Hepatocyte (in vitro differentiated cells): ENCODE measurements at regions not wholly inside any gene's neighbourhood (a gene's known extent, or its start where the extent isn't known, plus 50 kb on each side); places are given as distances from the start of the nearest gene placed in this dataset.
"Not testable (repeated sequence)": the region's sequence is repeated elsewhere in the genome, so short reads cannot be mapped to it uniquely, and the experiment has no call there.

Experiments used
- DNase-seq: peaks from one replicate; pipeline ENCODE4 v3.0.0-alpha.2; 2016; ENCODE audit warnings: low spot score
- H2AFZ ChIP-seq: fragments of 200-600 bp; sonication (generic); 2 replicates; pipeline ENCODE4 v1.6.0; 2016; ENCODE audit warnings: antibody characterized with exemption, mild to moderate bottlenecking
- H3K27ac ChIP-seq: fragments of 200-600 bp; sonication (generic); 2 replicates; pipeline ENCODE4 v1.5.1; 2016; ENCODE audit warnings: mild to moderate bottlenecking
- H3K27me3 ChIP-seq: fragments of 200-600 bp; sonication (generic); 2 replicates; pipeline ENCODE4 v1.6.1; 2016
- H3K36me3 ChIP-seq: fragments of 200-600 bp; sonication (generic); replicated peaks from 2 replicates; pipeline ENCODE4 v1.5.1; 2016; ENCODE audit warnings: low read depth; ENCODE audit not compliant: insufficient read depth
- H3K4me1 ChIP-seq: fragments of 200-600 bp; sonication (generic); 2 replicates; pipeline ENCODE4 v1.5.1; 2016; ENCODE audit warnings: mild to moderate bottlenecking, moderate library complexity; ENCODE audit not compliant: insufficient read depth
- H3K4me2 ChIP-seq: fragments of 200-600 bp; sonication (generic); 2 replicates; pipeline ENCODE4 v1.6.0; 2016
- H3K4me3 ChIP-seq: fragments of 200-600 bp; sonication (generic); 2 replicates; pipeline ENCODE4 v1.5.1; 2016; ENCODE audit warnings: mild to moderate bottlenecking
- H3K79me2 ChIP-seq: fragments of 200-600 bp; sonication (generic); 2 replicates; pipeline ENCODE4 v1.6.0; 2017; ENCODE audit warnings: mild to moderate bottlenecking
- H3K9me2 ChIP-seq: fragments of 200-600 bp; sonication (generic); replicated peaks from 2 replicates; pipeline ENCODE4 v1.6.0; 2017; ENCODE audit warnings: mild to moderate bottlenecking; ENCODE audit not compliant: insufficient read depth
- H3K9me3 ChIP-seq: fragments of 200-600 bp; sonication (generic); 2 replicates; pipeline ENCODE4 v1.5.1; 2016; ENCODE audit warnings: low read depth, mild to moderate bottlenecking
- H4K20me1 ChIP-seq: fragments of 200-600 bp; sonication (generic); 2 replicates; pipeline ENCODE4 v1.6.0; 2016; ENCODE audit warnings: mild to moderate bottlenecking; ENCODE audit not compliant: insufficient read depth, poor library complexity, severe bottlenecking
- EZH2 ChIP-seq: fragments of 200-600 bp; sonication (generic); IDR thresholded peaks from 2 replicates; pipeline ENCODE4 v1.6.1; 2016; ENCODE audit warnings: antibody characterized with exemption, mild to moderate bottlenecking, borderline replicate concordance
- EZH2phosphoT487 ChIP-seq: fragments of 200-600 bp; sonication (generic); IDR thresholded peaks from one replicate; pipeline ENCODE4 v1.6.1; 2018; ENCODE audit warnings: antibody characterized with exemption, mild to moderate bottlenecking, low read depth, moderate library complexity; ENCODE audit not compliant: unreplicated experiment, severe bottlenecking
- WGBS: methylation state at CpG from one replicate; pipeline ENCODE4 v1.1.6; 2016; ENCODE audit warnings: low lambda C conversion rate; ENCODE audit errors: missing lambda C conversion rate; 5-methylcytosine and 5-hydroxymethylcytosine counted together
- TF ChIP-seq, protein P1 (sequence below): fragments of 200-600 bp; sonication (generic); IDR thresholded peaks from 2 replicates; pipeline ENCODE4 v1.5.1; 2016; ENCODE audit warnings: antibody characterized with exemption, mild to moderate bottlenecking; ENCODE audit not compliant: poor library complexity

DNA sequence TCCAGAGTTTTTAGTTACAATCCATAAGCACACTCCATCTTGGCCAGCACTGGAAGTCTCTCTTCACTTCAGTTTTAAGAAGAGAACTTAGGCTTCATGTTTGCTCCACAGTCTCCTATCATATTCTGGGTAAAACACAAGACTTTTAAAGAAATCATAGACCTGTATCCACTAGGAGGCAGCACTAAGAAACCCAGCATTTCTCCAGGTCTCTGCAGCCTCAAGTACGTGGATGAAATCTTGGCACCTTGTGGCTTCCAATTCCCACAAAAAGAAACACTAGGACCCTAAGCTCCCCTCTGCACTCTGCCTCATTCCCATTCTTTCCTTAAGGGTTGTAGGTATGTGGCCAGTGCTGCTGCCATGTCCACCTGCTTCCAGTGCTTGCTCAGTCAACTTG lies 367.3 kb upstream of the CASK start:
- Histone ChIP-seq H4K20me1 (no peaks in the 10 kb centered on the region), H3K4me3 (no peak overlapping the region), H3K79me2 (no peaks in the 10 kb centered on the region), H3K9me3 (no peaks in the 10 kb centered on the region), H3K36me3 (no peaks in the 10 kb centered on the region), H3K27ac (no peak overlapping the region), H3K4me2 (no peak overlapping the region), H3K9me2 (no peaks in the 10 kb centered on the region), H3K27me3 (no peaks in the 10 kb centered on the region), H2AFZ (no peak overlapping the region), H3K4me1 (no peaks in the 10 kb centered on the region)
- no peak for TF ChIP-seq EZH2
- TF ChIP-seq EZH2phosphoT487: no peak
- TF ChIP-seq, protein P1, sequence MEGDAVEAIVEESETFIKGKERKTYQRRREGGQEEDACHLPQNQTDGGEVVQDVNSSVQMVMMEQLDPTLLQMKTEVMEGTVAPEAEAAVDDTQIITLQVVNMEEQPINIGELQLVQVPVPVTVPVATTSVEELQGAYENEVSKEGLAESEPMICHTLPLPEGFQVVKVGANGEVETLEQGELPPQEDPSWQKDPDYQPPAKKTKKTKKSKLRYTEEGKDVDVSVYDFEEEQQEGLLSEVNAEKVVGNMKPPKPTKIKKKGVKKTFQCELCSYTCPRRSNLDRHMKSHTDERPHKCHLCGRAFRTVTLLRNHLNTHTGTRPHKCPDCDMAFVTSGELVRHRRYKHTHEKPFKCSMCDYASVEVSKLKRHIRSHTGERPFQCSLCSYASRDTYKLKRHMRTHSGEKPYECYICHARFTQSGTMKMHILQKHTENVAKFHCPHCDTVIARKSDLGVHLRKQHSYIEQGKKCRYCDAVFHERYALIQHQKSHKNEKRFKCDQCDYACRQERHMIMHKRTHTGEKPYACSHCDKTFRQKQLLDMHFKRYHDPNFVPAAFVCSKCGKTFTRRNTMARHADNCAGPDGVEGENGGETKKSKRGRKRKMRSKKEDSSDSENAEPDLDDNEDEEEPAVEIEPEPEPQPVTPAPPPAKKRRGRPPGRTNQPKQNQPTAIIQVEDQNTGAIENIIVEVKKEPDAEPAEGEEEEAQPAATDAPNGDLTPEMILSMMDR: peak; percentile 14
- DNase-seq: no peak
- 44% methylated on average over 1 of the region's 1 CpG for WGBS

DNA sequence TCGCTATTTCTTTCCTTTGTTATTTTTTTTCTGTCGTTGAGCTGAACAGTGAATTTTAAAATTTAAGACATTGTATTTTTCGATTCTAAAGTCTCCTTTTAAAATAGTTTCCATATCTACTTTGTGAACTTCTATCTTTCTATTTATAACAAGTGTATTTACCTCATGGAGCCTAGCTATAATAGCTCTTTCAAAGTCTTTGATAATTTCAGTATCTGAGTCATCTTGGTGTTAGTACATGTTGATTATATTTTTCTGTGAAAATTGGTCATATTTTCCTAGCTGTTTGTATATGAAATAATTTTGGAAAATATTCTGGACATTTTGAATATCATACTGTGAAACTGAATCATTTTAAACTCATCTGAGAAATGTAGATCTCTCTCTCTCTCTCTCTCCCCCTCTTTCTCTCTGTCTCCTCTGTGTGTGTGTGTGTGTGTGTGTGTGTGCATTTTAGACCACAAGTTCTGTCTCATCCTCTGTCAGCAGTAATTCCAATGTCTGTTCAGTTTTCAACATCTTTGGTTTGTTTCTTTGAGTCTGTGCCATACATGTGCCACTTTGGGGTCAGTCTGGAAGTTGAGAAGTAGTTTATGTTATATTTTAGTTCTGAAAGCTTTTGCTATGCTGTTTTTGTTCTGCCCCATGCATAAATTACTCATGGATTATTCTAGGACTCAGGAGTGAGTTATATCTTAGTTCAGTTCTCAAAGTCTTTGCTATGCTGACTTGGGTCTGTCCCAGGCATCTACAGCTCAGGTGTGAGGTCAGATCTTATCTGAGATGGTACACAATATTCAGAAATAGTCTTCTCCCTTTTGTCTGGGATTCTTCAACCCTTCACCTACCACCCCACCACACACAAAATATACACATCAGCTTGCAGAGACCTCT lies 366.4 kb upstream of the CASK start:
- 75% methylated on average over 3 of the region's 3 CpGs for WGBS
- Histone ChIP-seq H2AFZ (no peak overlapping the region), H3K27me3 (no peaks in the 10 kb centered on the region), H3K36me3 (no peaks in the 10 kb centered on the region), H3K4me1 (no peaks in the 10 kb centered on the region), H4K20me1 (no peaks in the 10 kb centered on the region), H3K4me3 (no peak overlapping the region), H3K9me2 (no peaks in the 10 kb centered on the region), H3K79me2 (no peaks in the 10 kb centered on the region), H3K27ac (no peak overlapping the region), H3K4me2 (no peak overlapping the region), H3K9me3 (no peaks in the 10 kb centered on the region)
- no peak for DNase-seq
- TF ChIP-seq EZH2: no peak
- TF ChIP-seq EZH2phosphoT487: no peak
- TF ChIP-seq, protein P1: no peak

DNA sequence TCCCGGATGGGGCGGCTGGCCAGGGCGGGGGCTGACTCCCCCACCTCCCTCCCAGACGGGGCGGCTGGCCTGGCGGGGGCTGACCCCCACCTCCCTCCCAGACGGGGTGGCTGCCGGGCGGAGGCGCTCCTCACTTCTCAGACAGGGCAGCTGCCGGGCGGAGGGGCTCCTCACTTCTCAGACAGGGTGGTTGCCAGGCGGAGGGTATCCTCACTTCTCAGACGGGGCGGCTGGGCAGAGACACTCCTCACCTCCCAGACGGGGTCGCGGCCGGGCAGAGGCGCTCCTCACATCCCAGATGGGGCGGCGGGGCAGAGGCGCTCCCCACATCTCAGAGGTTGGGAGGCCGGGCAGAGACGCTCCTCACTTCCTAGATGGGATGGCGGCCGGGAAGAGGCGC lies 362.3 kb upstream of the CASK start:
- H3K9me3 ChIP-seq, H3K36me3 ChIP-seq, H3K27ac ChIP-seq, H4K20me1 ChIP-seq, H3K4me2 ChIP-seq, H3K9me2 ChIP-seq, H3K27me3 ChIP-seq, H2AFZ ChIP-seq, H3K4me3 ChIP-seq, DNase-seq, H3K79me2 ChIP-seq, H3K4me1 ChIP-seq: not testable (repeated sequence)
- WGBS: 97% methylated on average over 14 of the region's 28 CpGs

DNA sequence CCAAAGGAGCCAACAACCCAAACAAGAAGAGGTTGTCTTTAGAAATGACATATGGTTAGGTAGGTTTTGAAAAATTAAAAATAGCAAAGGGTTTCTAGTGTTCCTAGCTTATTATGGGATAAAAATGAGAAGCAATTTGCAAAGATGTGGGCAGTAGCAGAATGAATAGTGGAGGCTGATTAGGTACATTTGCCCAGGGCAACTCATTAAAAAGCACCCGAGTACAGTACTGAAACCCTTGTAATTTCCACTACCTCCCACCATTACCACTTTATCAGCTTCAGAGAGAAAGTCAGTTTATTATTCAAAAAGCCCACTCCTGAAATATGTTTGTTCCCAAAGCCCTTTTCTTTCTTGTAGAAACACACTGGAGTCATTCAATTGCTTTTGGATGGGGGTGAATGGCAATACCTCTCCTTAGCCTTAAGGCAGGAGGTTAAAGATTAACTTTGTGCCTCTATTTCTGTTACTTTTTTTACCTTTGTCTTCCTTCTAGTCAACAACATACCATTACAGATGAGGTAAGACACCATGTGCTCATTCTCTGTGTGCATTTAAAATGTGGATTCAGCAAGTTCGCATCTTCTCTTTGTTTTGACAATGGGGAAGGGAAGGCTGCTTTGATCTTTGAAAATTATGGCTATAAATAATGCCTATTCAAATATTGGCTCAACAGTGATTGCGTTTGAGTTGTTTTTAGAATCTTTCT lies 353.8 kb upstream of the CASK start:
- no peaks in the 10 kb centered on the region for H3K79me2 ChIP-seq
- H3K4me3 ChIP-seq: no peak overlapping the region
- TF ChIP-seq, protein P1: no peak
- TF ChIP-seq EZH2 (no peak), EZH2phosphoT487 (no peak)
- H3K36me3 ChIP-seq: no peaks in the 10 kb centered on the region
- peak overlapping the region; percentile 10 for H3K27ac ChIP-seq
- no peaks in the 10 kb centered on the region for H3K4me1 ChIP-seq
- 54% methylated on average over 3 of the region's 3 CpGs for WGBS
- no peak overlapping the region for H3K4me2 ChIP-seq
- H3K27me3 ChIP-seq: no peaks in the 10 kb centered on the region
- no peaks in the 10 kb centered on the region for H3K9me2 ChIP-seq
- no peaks in the 10 kb centered on the region for H3K9me3 ChIP-seq
- H4K20me1 ChIP-seq: no peaks in the 10 kb centered on the region
- no peak overlapping the region for H2AFZ ChIP-seq
- peak; percentile 7 for DNase-seq
